ENCODE measurements at regions not wholly inside any gene's neighbourhood (a gene's known extent, or its start where the extent isn't known, plus 50 kb on each side); places are given as distances from the start of the nearest gene placed in this dataset.

- CTCF ChIA-PET = no interaction called here
- no peak for TF ChIP-seq SUZ12 (IDR thresholded peaks at IDR 0.05)
- no peak for TF ChIP-seq ZNF384 (IDR thresholded peaks at IDR 0.05)
- TF ChIP-seq PKNOX1 (IDR thresholded peaks at IDR 0.05) = no peak
- no peak for TF ChIP-seq BHLHE40 (IDR thresholded peaks at IDR 0.05; ENCODE audit: borderline replicate concordance)
- TF ChIP-seq NFRKB (IDR thresholded peaks at IDR 0.05) = no peak
- TF ChIP-seq ARNT (IDR thresholded peaks at IDR 0.05) = no peak
- TF ChIP-seq CTBP1 (IDR thresholded peaks at IDR 0.05; ENCODE audit: borderline replicate concordance) = no peak
- TF ChIP-seq FOXK2 (IDR thresholded peaks at IDR 0.05) = no peak
- no peak for TF ChIP-seq TARDBP (IDR thresholded peaks at IDR 0.05)
- TF ChIP-seq L3MBTL2 (conservative IDR thresholded peaks at IDR 0.05) = no peak
- no peak for TF ChIP-seq FOXM1 (IDR thresholded peaks at IDR 0.05; ENCODE audit: borderline replicate concordance)
- TF ChIP-seq ELF4 (IDR thresholded peaks at IDR 0.05) = no peak
- no peak for TF ChIP-seq LEF1 (IDR thresholded peaks at IDR 0.05; ENCODE audit: borderline replicate concordance)
- TF ChIP-seq SP1 (IDR thresholded peaks at IDR 0.05) = no peak
- TF ChIP-seq FOXA1 (IDR thresholded peaks at IDR 0.05) = no peak
- POLR2A ChIA-PET = no interaction called here
- DNase-seq (ENCODE audit: extremely low spot score) = no peak
These were observed 653.1 kb downstream of the XPNPEP1 start for GRCh38 chr10:109270173-109270572.

GRCh38 chr10:109264004-109264403 is 659.3 kb downstream of the XPNPEP1 start:
- DNase-seq (ENCODE audit: extremely low spot score) = no peak
- CTCF ChIA-PET = no interaction called here
- TF ChIP-seq NFRKB (IDR thresholded peaks at IDR 0.05) = no peak
- POLR2A ChIA-PET = no interaction called here

GRCh38 chr10:109261231-109261630 is 662.1 kb downstream of the XPNPEP1 start:
- ChIA-PET CTCF (no interaction called here), POLR2A (no interaction called here)
- TF ChIP-seq SP1 (IDR thresholded peaks at IDR 0.05) (no peak), NFRKB (IDR thresholded peaks at IDR 0.05) (no peak), PKNOX1 (IDR thresholded peaks at IDR 0.05) (no peak), ARNT (IDR thresholded peaks at IDR 0.05) (no peak), HDGF (IDR thresholded peaks at IDR 0.05; ENCODE audit: borderline replicate concordance) (no peak), SUZ12 (IDR thresholded peaks at IDR 0.05) (no peak), LEF1 (IDR thresholded peaks at IDR 0.05; ENCODE audit: borderline replicate concordance) (no peak), CTBP1 (IDR thresholded peaks at IDR 0.05; ENCODE audit: borderline replicate concordance) (no peak), BHLHE40 (IDR thresholded peaks at IDR 0.05; ENCODE audit: borderline replicate concordance) (no peak)
- DNase-seq (ENCODE audit: extremely low spot score) = no peak

- POLR2A ChIA-PET = no interaction called here
These were observed 664.0 kb downstream of the XPNPEP1 start for GRCh38 chr10:109259293-109259692.

GRCh38 chr10:109253306-109253705 is 670.0 kb downstream of the XPNPEP1 start:
- DNase-seq (ENCODE audit: extremely low spot score) = no peak
- POLR2A ChIA-PET = no interaction called here
- TF ChIP-seq FOXK2 (IDR thresholded peaks at IDR 0.05) (no peak), PKNOX1 (IDR thresholded peaks at IDR 0.05) (no peak), ZNF384 (IDR thresholded peaks at IDR 0.05) (no peak), CTBP1 (IDR thresholded peaks at IDR 0.05; ENCODE audit: borderline replicate concordance) (no peak), ARNT (IDR thresholded peaks at IDR 0.05) (no peak), L3MBTL2 (conservative IDR thresholded peaks at IDR 0.05) (no peak), BHLHE40 (IDR thresholded peaks at IDR 0.05; ENCODE audit: borderline replicate concordance) (no peak), LEF1 (IDR thresholded peaks at IDR 0.05; ENCODE audit: borderline replicate concordance) (no peak), SP1 (IDR thresholded peaks at IDR 0.05) (no peak), HDGF (IDR thresholded peaks at IDR 0.05; ENCODE audit: borderline replicate concordance) (no peak), NFRKB (IDR thresholded peaks at IDR 0.05) (no peak)
- CTCF ChIA-PET = no interaction called here

More at GRCh38 chr10:109259293-109259692, 664.0 kb downstream of the XPNPEP1 start:
- CTCF ChIA-PET = no interaction called here
- DNase-seq (ENCODE audit: extremely low spot score) = no peak
- no peak for TF ChIP-seq ELF4 (IDR thresholded peaks at IDR 0.05)
- no peak for TF ChIP-seq L3MBTL2 (conservative IDR thresholded peaks at IDR 0.05)
- TF ChIP-seq CTBP1 (IDR thresholded peaks at IDR 0.05; ENCODE audit: borderline replicate concordance) = no peak
- no peak for TF ChIP-seq FOXM1 (IDR thresholded peaks at IDR 0.05; ENCODE audit: borderline replicate concordance)
- TF ChIP-seq PKNOX1 (IDR thresholded peaks at IDR 0.05) = no peak
- TF ChIP-seq BHLHE40 (IDR thresholded peaks at IDR 0.05; ENCODE audit: borderline replicate concordance) = no peak
- no peak for TF ChIP-seq HDGF (IDR thresholded peaks at IDR 0.05; ENCODE audit: borderline replicate concordance)
- TF ChIP-seq ARNT (IDR thresholded peaks at IDR 0.05) = no peak
- no peak for TF ChIP-seq SP1 (IDR thresholded peaks at IDR 0.05)
- no peak for TF ChIP-seq LEF1 (IDR thresholded peaks at IDR 0.05; ENCODE audit: borderline replicate concordance)
- no peak for TF ChIP-seq SUZ12 (IDR thresholded peaks at IDR 0.05)
- TF ChIP-seq FOXA1 (IDR thresholded peaks at IDR 0.05) = no peak

- POLR2A ChIA-PET = no interaction called here
- TF ChIP-seq TARDBP (IDR thresholded peaks at IDR 0.05) (no peak), FOXK2 (IDR thresholded peaks at IDR 0.05) (no peak), FOXA1 (IDR thresholded peaks at IDR 0.05) (no peak), NFRKB (IDR thresholded peaks at IDR 0.05) (no peak), L3MBTL2 (conservative IDR thresholded peaks at IDR 0.05) (no peak), HDGF (IDR thresholded peaks at IDR 0.05; ENCODE audit: borderline replicate concordance) (no peak), SP1 (IDR thresholded peaks at IDR 0.05) (no peak), FOXM1 (IDR thresholded peaks at IDR 0.05; ENCODE audit: borderline replicate concordance) (no peak), ZNF384 (IDR thresholded peaks at IDR 0.05) (no peak), CTBP1 (IDR thresholded peaks at IDR 0.05; ENCODE audit: borderline replicate concordance) (no peak), PKNOX1 (IDR thresholded peaks at IDR 0.05) (no peak), SUZ12 (IDR thresholded peaks at IDR 0.05) (no peak), LEF1 (IDR thresholded peaks at IDR 0.05; ENCODE audit: borderline replicate concordance) (no peak), BHLHE40 (IDR thresholded peaks at IDR 0.05; ENCODE audit: borderline replicate concordance) (no peak), ELF4 (IDR thresholded peaks at IDR 0.05) (no peak), ARNT (IDR thresholded peaks at IDR 0.05) (no peak)
- CTCF ChIA-PET = no interaction called here
- DNase-seq (ENCODE audit: extremely low spot score) = no peak
These were observed 673.2 kb downstream of the XPNPEP1 start for GRCh38 chr10:109250152-109250551.

Data from HEK293T (cell line).